Spleen (tissue), 11 donors: ENCODE measurements at regions not wholly inside any gene's neighbourhood (a gene's known extent, or its start where the extent isn't known, plus 50 kb on each side); places are given as distances from the start of the nearest gene placed in this dataset.

Source experiments
- DNase-seq: peaks from one replicate; pipeline ENCODE4 v3.0.0-alpha.2; 2020
- H3K27ac ChIP-seq, 8 donors: fragments of 200-600 bp; sonication (generic) in 7 of 8; 1 replicate in 4 of 8; 2 replicates in 4 of 8; pipeline versions ENCODE4 v1.5.0 to v1.8.0; 2016 to 2021; ENCODE audit warnings: inconsistent platforms in 4 of 8, mild to moderate bottlenecking in 4 of 8, moderate library complexity in 1 of 8
- H3K27me3 ChIP-seq, 7 donors: fragments of 200-600 bp; sonication (generic) in 6 of 7; replicated peaks in 1 of 7; 1 replicate in 4 of 7; 2 replicates in 3 of 7; pipeline versions ENCODE4 v1.5.0 to v1.8.0; 2016 to 2021; ENCODE audit warnings: inconsistent platforms in 3 of 7, mild to moderate bottlenecking in 1 of 7
- H3K36me3 ChIP-seq, 6 donors: fragments of 200-600 bp; sonication (generic) in 5 of 6; 1 replicate in 4 of 6; 2 replicates in 2 of 6; pipeline versions ENCODE4 v1.5.0 to v1.8.0; 2016 to 2021; ENCODE audit warnings: inconsistent platforms in 2 of 6
- H3K4me1 ChIP-seq, 6 donors: fragments of 200-600 bp; sonication (generic) in 5 of 6; 1 replicate in 3 of 6; 2 replicates in 3 of 6; pipeline versions ENCODE4 v1.5.0 to v1.8.0; 2016 to 2021; ENCODE audit warnings: inconsistent platforms in 3 of 6
- H3K4me3 ChIP-seq, 8 donors: fragments of 200-600 bp; sonication (generic) in 7 of 8; 1 replicate in 4 of 8; 2 replicates in 4 of 8; pipeline versions ENCODE4 v1.5.0 to v1.8.0; 2016 to 2021; ENCODE audit warnings: inconsistent platforms in 4 of 8, mild to moderate bottlenecking in 4 of 8, moderate library complexity in 2 of 8
- H3K9me3 ChIP-seq, 8 donors: fragments of 200-600 bp; sonication (generic) in 7 of 8; 1 replicate in 4 of 8; 2 replicates in 4 of 8; pipeline versions ENCODE4 v1.5.0 to v1.8.0; 2016 to 2021; ENCODE audit warnings: inconsistent platforms in 4 of 8
- CTCF ChIP-seq, 11 experiments: fragments of 200-600 bp in 7 of 11; fragments of 450-650 bp in 4 of 11; sonication (generic) in 4 of 11; IDR thresholded peaks in 8 of 11; conservative IDR thresholded peaks in 3 of 11; 1 replicate in 7 of 11; 2 replicates in 4 of 11; pipeline versions ENCODE4 v1.4.0 to v1.8.0; 2016 to 2021; ENCODE audit warnings: antibody characterized with exemption in 11 of 11, inconsistent platforms in 4 of 11, mild to moderate bottlenecking in 1 of 11
- POLR2A ChIP-seq, 3 donors: fragments of 450-650 bp; IDR thresholded peaks; one replicate each; pipeline ENCODE4 v1.5.1; 2017; ENCODE audit warnings: antibody characterized with exemption in 3 of 3, mild to moderate bottlenecking in 1 of 3
- POLR2AphosphoS5 ChIP-seq, 3 donors: sonication (generic); formaldehyde crosslinking; IDR thresholded peaks; one replicate each; pipeline ENCODE4 v1.5.1; 2017; ENCODE audit warnings: antibody characterized with exemption in 3 of 3
- WGBS, 5 donors: extraction: QIAGEN DNeasy Blood & Tissue Kit in 3 of 5; methylation state at CpG; one replicate each; pipeline versions ENCODE4 v1.1.5 to v1.1.7; 2013 to 2018; 5-methylcytosine and 5-hydroxymethylcytosine counted together
- intact Hi-C: fragments of 100-400 bp; cut with DNase I; formaldehyde crosslinking; loops from one replicate; pipeline ENCODE4 v1.15.0; 2023; ENCODE audit warnings: low total_unique reads
- donor health status: healthy with polysubstance abuse.
- donor health status: DM: no; HTN: no; CAD: no; lungs with moderate emphysema.
- donor health status: DM: no; HTN: no; CAD: no.
- donor health status: Bipolar disorder and iron deficiency.
- donor health status: healthy.
- donor health status: DM: no; HTN: no; CAD: no.
- donor health status: DM: yes; HTN: yes; CAD: no.

DNA sequence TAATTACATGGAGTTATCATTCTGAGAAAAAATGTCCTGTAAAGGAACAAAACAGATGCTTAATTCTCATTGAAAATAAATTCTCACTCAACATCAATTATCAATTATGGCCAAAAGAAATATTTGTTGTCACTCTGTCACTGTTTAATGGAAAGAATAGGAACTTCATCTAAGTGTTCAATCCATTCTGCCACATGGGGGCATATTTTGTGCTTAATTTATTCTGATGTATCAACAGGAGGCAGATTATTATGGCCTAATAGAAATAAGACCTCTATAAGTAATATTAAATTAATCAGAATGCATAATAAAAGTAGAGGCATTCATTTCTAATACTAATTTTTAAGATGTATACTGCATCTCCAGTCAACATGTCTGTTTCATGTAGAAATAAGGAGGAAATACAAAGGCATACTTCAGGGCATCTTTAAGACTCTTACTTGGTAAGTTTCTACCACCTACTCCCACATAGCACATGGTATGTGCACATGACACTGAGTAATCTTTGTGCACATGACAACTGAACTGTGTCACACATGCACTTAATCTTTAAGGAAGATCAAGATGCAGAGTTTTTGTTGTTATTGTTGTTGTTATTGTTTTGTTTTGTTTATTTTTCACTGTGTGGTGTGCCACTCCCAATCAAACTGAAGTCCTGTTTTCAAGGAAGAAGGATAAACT lies 420.4 kb upstream of the SEMA3A start:
- no peak for TF ChIP-seq POLR2A (IDR thresholded peaks at IDR 0.05)
- TF ChIP-seq CTCF (IDR thresholded peaks at IDR 0.05 in 8 of 11, conservative IDR thresholded peaks at IDR 0.05 in 3 of 11) = no peak
- no peak for TF ChIP-seq POLR2AphosphoS5 (IDR thresholded peaks at IDR 0.05)
- H3K4me1 ChIP-seq = no peaks in the 10 kb centered on the region
- H3K27ac ChIP-seq = no peak overlapping the region
- H3K36me3 ChIP-seq = no peaks in the 10 kb centered on the region
- no peaks in the 10 kb centered on the region for H3K9me3 ChIP-seq
- no peak for DNase-seq
- H3K27me3 ChIP-seq = no peaks in the 10 kb centered on the region
- H3K4me3 ChIP-seq = no peak overlapping the region
- intact Hi-C loops = no loop called here

DNA sequence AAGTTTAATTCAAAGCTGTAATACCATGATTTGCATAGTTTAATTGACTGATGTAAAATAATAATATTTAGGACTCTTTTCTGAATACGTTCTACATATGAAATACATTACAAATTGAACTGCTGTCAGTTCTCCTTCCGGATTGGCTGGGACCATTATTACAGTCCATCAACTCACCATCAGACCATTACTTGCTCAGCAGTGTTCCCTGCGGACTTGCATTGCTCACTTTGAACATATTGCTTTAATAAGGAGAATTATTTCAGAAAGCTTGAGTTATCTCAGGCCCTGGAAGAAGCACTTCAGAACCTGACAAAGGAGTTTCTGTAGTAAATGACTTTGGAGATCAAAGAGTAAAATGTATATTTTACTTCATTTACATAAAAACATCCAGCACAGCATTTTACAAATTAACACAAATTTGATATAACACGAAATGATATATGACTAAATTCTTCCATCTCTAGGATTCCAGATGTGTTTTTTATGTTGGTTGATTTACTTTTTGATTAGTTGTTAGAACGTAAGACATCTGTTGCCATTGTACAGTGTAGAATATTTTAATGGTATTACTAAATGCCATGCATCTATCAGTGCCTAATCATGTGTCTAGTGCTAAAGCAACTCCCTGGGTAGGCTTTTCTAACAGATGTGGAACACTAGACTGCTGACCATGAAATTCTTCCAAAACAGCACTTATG lies 418.5 kb upstream of the SEMA3A start:
- intact Hi-C loops = no loop called here
- H3K9me3 ChIP-seq = no peaks in the 10 kb centered on the region
- H3K4me1 ChIP-seq = no peaks in the 10 kb centered on the region
- H3K36me3 ChIP-seq = no peaks in the 10 kb centered on the region
- 81 to 90% (median 83%) methylated on average over 5 of the region's 5 CpGs for WGBS, 5 donors
- TF ChIP-seq POLR2A (IDR thresholded peaks at IDR 0.05) = no peak
- no peaks in the 10 kb centered on the region for H3K27me3 ChIP-seq
- no peak for DNase-seq
- H3K27ac ChIP-seq = no peak overlapping the region
- no peak overlapping the region for H3K4me3 ChIP-seq

- no peaks in the 10 kb centered on the region for H3K4me1 ChIP-seq
- 60 to 76% (median 73%) methylated on average over 2 of the region's 2 CpGs for WGBS, 5 donors
- no peak for TF ChIP-seq CTCF (IDR thresholded peaks at IDR 0.05 in 8 of 11, conservative IDR thresholded peaks at IDR 0.05 in 3 of 11)
- no peak for TF ChIP-seq POLR2AphosphoS5 (IDR thresholded peaks at IDR 0.05)
- no peak for TF ChIP-seq POLR2A (IDR thresholded peaks at IDR 0.05)
- no peak overlapping the region for H3K4me3 ChIP-seq
- H3K9me3 ChIP-seq = no peaks in the 10 kb centered on the region
- no peak overlapping the region for H3K27ac ChIP-seq
- no peaks in the 10 kb centered on the region for H3K27me3 ChIP-seq
- DNase-seq = no peak
- intact Hi-C loops = no loop called here
- H3K36me3 ChIP-seq = no peaks in the 10 kb centered on the region
Measured at GRCh38 chr7:84611391-84611790, 416.8 kb upstream of the SEMA3A start.

DNA sequence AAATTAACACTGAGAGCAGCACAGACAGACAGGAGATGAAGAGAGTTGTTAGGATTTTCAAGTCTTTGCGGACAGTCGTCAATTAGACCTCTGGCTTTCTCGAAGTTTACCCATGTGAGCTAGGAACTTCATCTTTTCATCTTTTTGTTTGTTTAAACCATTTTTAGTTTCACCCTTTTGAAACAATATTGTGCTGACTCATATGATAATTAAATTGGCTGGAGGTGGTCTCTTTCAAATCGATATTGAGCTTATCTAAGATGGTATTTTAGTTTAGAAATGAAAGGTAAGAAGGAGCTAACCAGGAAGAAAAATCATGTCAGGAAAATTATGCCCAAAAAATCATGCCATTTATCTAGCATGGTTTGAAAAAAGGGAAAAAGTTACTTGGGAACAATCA lies 415.8 kb upstream of the SEMA3A start:
- 87 to 90% (median 88%) methylated on average over 4 of the region's 4 CpGs for WGBS, 5 donors
- Histone ChIP-seq H3K27me3 (no peaks in the 10 kb centered on the region), H3K9me3 (no peaks in the 10 kb centered on the region), H3K27ac (no peak overlapping the region), H3K36me3 (no peaks in the 10 kb centered on the region), H3K4me3 (no peak overlapping the region), H3K4me1 (no peaks in the 10 kb centered on the region)
- intact Hi-C loops = no loop called here
- no peak for DNase-seq
- no peak for TF ChIP-seq POLR2A (IDR thresholded peaks at IDR 0.05)
- TF ChIP-seq POLR2AphosphoS5 (IDR thresholded peaks at IDR 0.05) = no peak
- no peak for TF ChIP-seq CTCF (IDR thresholded peaks at IDR 0.05 in 8 of 11, conservative IDR thresholded peaks at IDR 0.05 in 3 of 11)
